Parathyroid adenoma (tissue), 2 donors: ENCODE measurements at regions not wholly inside any gene's neighbourhood (a gene's known extent, or its start where the extent isn't known, plus 50 kb on each side); places are given as distances from the start of the nearest gene placed in this dataset.

Experiments
- H2AFZ ChIP-seq: fragments of 300-600 bp; sonication (generic); one replicate; pipeline ENCODE4 v1.7.0; 2017; ENCODE audit warnings: antibody characterized with exemption, mild to moderate bottlenecking
- H3K27ac ChIP-seq: fragments of 300-600 bp; sonication (generic); one replicate; pipeline ENCODE4 v1.7.0; 2017
- H3K27me3 ChIP-seq: fragments of 300-600 bp; sonication (generic); one replicate; pipeline ENCODE4 v1.7.0; 2017; ENCODE audit warnings: low read length; ENCODE audit not compliant: control insufficient read depth, insufficient read depth
- H3K36me3 ChIP-seq: fragments of 300-600 bp; sonication (generic); one replicate; pipeline ENCODE4 v1.7.0; 2017; ENCODE audit warnings: low read length; ENCODE audit not compliant: control insufficient read depth, insufficient read depth
- H3K4me1 ChIP-seq: fragments of 300-600 bp; sonication (generic); one replicate; pipeline ENCODE4 v1.7.0; 2017; ENCODE audit warnings: control low read depth
- H3K4me2 ChIP-seq: fragments of 300-600 bp; sonication (generic); one replicate; pipeline ENCODE4 v1.7.0; 2017; ENCODE audit warnings: low read length
- H3K4me3 ChIP-seq: fragments of 300-600 bp; sonication (generic); one replicate; pipeline ENCODE4 v1.7.0; 2017; ENCODE audit warnings: low read depth, low read length
- H3K79me2 ChIP-seq: fragments of 300-600 bp; sonication (generic); one replicate; pipeline ENCODE4 v1.7.0; 2017; ENCODE audit warnings: control low read depth
- H3K9ac ChIP-seq: fragments of 300-600 bp; sonication (generic); one replicate; pipeline ENCODE4 v1.7.0; 2017; ENCODE audit warnings: mild to moderate bottlenecking
- H3K9me3 ChIP-seq: fragments of 300-600 bp; sonication (generic); one replicate; pipeline ENCODE4 v1.7.0; 2017; ENCODE audit warnings: low read length; ENCODE audit not compliant: control insufficient read depth
- TF ChIP-seq, protein P1 (sequence below): fragments of 300-600 bp; sonication (generic); IDR thresholded peaks from one replicate; pipeline ENCODE4 v1.7.0; 2017; ENCODE audit warnings: antibody characterized with exemption, mild to moderate bottlenecking
- donor health status: primary hyperparathyroidism.

GRCh38 chr1:219326843-219327242 lies 153.2 kb downstream of the LYPLAL1 start:
- H3K27ac ChIP-seq = no peak overlapping the region
- H3K4me1 ChIP-seq = no peaks in the 10 kb centered on the region
- no peaks in the 10 kb centered on the region for H3K36me3 ChIP-seq
- H3K79me2 ChIP-seq = no peaks in the 10 kb centered on the region
- no peak overlapping the region for H3K4me2 ChIP-seq
- H2AFZ ChIP-seq = no peak overlapping the region
- H3K27me3 ChIP-seq = no peaks in the 10 kb centered on the region
- TF ChIP-seq, protein P1, sequence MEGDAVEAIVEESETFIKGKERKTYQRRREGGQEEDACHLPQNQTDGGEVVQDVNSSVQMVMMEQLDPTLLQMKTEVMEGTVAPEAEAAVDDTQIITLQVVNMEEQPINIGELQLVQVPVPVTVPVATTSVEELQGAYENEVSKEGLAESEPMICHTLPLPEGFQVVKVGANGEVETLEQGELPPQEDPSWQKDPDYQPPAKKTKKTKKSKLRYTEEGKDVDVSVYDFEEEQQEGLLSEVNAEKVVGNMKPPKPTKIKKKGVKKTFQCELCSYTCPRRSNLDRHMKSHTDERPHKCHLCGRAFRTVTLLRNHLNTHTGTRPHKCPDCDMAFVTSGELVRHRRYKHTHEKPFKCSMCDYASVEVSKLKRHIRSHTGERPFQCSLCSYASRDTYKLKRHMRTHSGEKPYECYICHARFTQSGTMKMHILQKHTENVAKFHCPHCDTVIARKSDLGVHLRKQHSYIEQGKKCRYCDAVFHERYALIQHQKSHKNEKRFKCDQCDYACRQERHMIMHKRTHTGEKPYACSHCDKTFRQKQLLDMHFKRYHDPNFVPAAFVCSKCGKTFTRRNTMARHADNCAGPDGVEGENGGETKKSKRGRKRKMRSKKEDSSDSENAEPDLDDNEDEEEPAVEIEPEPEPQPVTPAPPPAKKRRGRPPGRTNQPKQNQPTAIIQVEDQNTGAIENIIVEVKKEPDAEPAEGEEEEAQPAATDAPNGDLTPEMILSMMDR = no peak
- H3K9me3 ChIP-seq = no peaks in the 10 kb centered on the region
- no peak overlapping the region for H3K4me3 ChIP-seq
- H3K9ac ChIP-seq = no peak overlapping the region

DNA sequence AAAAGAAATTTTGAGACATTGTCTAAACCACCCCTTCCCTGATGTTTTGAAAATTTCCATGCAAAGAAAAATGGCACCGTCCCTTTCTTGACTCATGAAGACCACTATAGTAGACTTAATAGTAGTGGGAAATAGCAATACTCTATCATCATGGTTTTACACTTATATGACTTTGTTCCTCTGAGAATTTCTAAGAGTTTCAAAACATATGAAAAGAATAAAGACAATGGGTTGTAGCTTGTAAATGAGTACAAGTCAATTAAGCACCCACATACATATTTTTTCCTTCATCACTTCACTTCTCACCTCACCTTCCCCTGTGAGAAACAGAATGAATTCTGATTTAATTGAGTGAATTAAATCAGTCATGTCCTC lies 151.7 kb downstream of the LYPLAL1 start:
- Histone ChIP-seq H3K36me3 (no peaks in the 10 kb centered on the region), H3K4me3 (no peak overlapping the region), H3K4me2 (no peak overlapping the region), H3K9ac (no peak overlapping the region), H3K27me3 (no peaks in the 10 kb centered on the region), H3K27ac (no peak overlapping the region), H3K9me3 (no peaks in the 10 kb centered on the region), H2AFZ (no peak overlapping the region), H3K4me1 (no peaks in the 10 kb centered on the region), H3K79me2 (no peaks in the 10 kb centered on the region)
- TF ChIP-seq, protein P1 = no peak

DNA sequence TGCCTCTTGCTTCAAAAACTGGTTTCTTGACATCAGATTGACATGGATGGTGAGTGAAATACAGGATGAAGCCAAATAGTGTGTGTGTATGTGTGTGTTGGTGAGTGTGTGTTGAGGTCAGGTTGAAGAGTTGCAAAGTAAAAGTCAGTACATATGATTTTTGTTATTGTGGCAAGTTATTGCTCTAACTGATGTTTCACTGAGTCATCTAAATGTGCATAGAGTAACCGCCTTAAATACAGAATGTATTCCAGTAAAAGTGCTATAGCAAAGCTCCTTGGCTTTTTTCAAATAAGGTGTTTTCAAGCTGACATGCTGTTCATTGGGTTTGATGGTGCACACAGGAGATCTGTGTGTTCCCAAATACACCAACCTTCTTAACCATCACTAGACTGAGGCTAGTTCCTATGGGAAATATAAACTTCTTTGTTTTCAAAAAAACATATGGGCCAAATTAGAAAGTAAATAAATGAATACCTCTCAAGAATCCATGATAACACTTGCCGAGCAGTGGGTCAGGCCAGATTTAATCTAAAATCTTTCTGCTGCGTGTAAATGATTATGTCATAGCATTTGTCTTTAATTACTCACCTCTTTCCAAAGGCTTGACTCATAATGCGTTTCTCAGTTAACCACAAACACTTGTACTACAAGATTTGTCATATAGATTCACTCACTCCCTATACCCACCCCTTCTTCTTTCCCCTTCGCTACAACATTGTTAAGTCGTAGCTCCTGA lies 151.1 kb downstream of the LYPLAL1 start:
- TF ChIP-seq, protein P1 = no peak
- Histone ChIP-seq H3K27ac (no peak overlapping the region), H2AFZ (no peak overlapping the region), H3K4me3 (no peak overlapping the region), H3K9me3 (no peaks in the 10 kb centered on the region), H3K36me3 (no peaks in the 10 kb centered on the region), H3K27me3 (no peaks in the 10 kb centered on the region), H3K79me2 (no peaks in the 10 kb centered on the region), H3K9ac (no peak overlapping the region), H3K4me2 (no peak overlapping the region), H3K4me1 (no peaks in the 10 kb centered on the region)

DNA sequence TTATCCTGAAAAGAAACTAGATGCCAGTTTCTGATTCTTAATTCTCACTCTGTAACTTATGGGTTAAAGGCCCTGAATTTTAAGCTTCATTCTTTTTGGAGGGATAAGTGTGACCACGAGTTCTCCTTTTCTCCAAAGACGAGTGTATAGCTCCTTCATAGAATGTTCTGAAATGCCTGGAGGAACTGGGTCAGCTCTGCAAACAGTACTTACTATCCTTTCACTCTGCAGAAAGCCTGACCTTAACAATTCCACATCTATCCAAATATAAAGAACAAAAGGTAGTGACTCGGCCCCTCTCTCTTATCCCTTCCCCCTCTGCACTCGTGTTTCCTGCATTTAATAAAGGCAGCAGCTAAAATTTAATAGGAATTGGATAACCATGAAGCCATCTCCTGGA lies 150.5 kb downstream of the LYPLAL1 start:
- Histone ChIP-seq H2AFZ (no peak overlapping the region), H3K4me3 (no peak overlapping the region), H3K9me3 (no peaks in the 10 kb centered on the region), H3K27ac (no peak overlapping the region), H3K9ac (no peak overlapping the region), H3K36me3 (no peaks in the 10 kb centered on the region), H3K4me2 (no peak overlapping the region), H3K4me1 (no peaks in the 10 kb centered on the region), H3K27me3 (no peaks in the 10 kb centered on the region), H3K79me2 (no peaks in the 10 kb centered on the region)
- TF ChIP-seq, protein P1 = no peak

DNA sequence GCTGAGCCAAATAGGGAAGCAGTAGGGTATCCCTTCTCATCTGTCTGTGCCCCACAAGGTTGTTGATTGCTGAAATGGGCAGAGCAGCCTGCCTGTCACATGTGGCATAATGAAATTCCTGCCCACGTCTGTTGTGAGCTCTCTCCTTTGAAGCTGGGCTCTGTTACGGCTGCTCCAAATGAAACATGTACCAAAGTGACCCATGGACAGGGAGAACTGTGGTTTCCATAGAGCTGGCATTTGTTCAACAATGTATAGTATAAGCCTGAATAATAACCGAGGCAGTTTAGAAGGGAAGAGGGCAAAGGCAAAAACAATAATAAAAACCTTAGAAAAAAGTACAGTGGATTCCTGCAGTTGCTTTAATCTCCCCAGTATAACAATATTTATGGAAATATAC lies 149.7 kb downstream of the LYPLAL1 start:
- H3K4me1 ChIP-seq = no peaks in the 10 kb centered on the region
- no peak overlapping the region for H3K27ac ChIP-seq
- H3K4me3 ChIP-seq = no peak overlapping the region
- no peaks in the 10 kb centered on the region for H3K79me2 ChIP-seq
- no peaks in the 10 kb centered on the region for H3K27me3 ChIP-seq
- no peak overlapping the region for H2AFZ ChIP-seq
- H3K9ac ChIP-seq = no peak overlapping the region
- no peaks in the 10 kb centered on the region for H3K36me3 ChIP-seq
- no peaks in the 10 kb centered on the region for H3K9me3 ChIP-seq
- H3K4me2 ChIP-seq = no peak overlapping the region
- TF ChIP-seq, protein P1 = no peak
